Lower leg skin (tissue), 3 donors: ENCODE measurements at regions not wholly inside any gene's neighbourhood (a gene's known extent, or its start where the extent isn't known, plus 50 kb on each side); places are given as distances from the start of the nearest gene placed in this dataset.
"Not testable (repeated sequence)": the region's sequence is repeated elsewhere in the genome, so short reads cannot be mapped to it uniquely, and the experiment has no call there.

Experiments used
- POLR2A ChIP-seq, 2 donors: fragments of 450-650 bp; IDR thresholded peaks; one replicate each; pipeline ENCODE4 v1.6.1; 2016 to 2017; ENCODE audit warnings: antibody characterized with exemption in 2 of 2, mild to moderate bottlenecking in 1 of 2, moderate library complexity in 1 of 2
- TF ChIP-seq, protein P1 (sequence below), 3 donors: fragments of 450-650 bp; IDR thresholded peaks; one replicate each; pipeline ENCODE4 v1.5.1; 2016; ENCODE audit warnings: antibody characterized with exemption in 3 of 3, mild to moderate bottlenecking in 3 of 3, moderate library complexity in 2 of 3

DNA sequence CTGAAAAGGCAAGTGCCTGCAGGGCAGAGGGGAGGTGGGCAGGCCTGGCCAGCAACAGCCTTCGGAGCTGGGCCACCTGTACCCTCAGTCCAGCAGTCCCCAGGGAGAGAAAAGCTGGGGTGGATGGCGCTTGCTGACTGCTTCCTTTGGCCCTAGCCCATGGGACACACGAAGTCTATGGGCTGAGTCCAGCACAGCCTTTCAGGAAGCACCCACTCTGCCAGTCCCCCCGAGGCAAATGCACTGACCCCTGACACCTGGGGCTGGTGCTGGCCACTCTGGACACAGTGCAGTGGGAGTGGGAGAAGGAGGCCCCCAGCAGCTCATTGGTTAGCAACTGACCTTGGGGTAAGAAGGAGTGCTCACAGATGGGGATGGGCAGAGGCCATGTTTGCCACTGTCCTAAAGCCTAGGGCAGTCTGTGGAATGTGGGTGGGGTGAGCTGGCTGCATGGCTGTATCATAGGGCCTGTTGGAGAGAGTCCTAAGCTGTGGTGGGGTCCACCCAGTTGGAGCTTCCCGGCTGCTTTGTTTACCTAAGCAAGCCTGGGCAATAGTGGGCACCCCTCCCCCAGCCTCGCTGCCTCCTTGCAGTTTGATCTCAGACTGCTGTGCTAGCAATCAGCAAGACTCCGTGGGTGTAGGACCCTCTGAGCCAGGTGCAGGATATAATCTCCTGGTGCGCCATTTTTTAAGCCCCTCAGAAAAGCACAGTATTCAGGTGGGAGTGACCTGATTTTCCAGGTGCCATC is 240.2 kb downstream of the ANKRD30B start:
- TF ChIP-seq, protein P1, sequence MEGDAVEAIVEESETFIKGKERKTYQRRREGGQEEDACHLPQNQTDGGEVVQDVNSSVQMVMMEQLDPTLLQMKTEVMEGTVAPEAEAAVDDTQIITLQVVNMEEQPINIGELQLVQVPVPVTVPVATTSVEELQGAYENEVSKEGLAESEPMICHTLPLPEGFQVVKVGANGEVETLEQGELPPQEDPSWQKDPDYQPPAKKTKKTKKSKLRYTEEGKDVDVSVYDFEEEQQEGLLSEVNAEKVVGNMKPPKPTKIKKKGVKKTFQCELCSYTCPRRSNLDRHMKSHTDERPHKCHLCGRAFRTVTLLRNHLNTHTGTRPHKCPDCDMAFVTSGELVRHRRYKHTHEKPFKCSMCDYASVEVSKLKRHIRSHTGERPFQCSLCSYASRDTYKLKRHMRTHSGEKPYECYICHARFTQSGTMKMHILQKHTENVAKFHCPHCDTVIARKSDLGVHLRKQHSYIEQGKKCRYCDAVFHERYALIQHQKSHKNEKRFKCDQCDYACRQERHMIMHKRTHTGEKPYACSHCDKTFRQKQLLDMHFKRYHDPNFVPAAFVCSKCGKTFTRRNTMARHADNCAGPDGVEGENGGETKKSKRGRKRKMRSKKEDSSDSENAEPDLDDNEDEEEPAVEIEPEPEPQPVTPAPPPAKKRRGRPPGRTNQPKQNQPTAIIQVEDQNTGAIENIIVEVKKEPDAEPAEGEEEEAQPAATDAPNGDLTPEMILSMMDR (IDR thresholded peaks at IDR 0.05), result not testable (repeated sequence)
- not testable (repeated sequence) for TF ChIP-seq POLR2A (IDR thresholded peaks at IDR 0.05)
